Bronchial epithelial cell (primary cell): ENCODE measurements at regions not wholly inside any gene's neighbourhood (a gene's known extent, or its start where the extent isn't known, plus 50 kb on each side); places are given as distances from the start of the nearest gene placed in this dataset.

Experiments used
- DNase-seq: peaks from one replicate; pipeline ENCODE4 v3.0.0-alpha.2; 2010; ENCODE audit warnings: low read depth
- FAIRE-seq: peaks from 2 replicates; lab custom pipeline; 2011; peaks lifted over from hg19 to GRCh38; lab: Jason Lieb, UNC
- H3K27me3 ChIP-seq: 2 replicates; pipeline ENCODE4 v1.5.1; 2011; ENCODE audit warnings: low read length; ENCODE audit not compliant: control insufficient read depth, insufficient read depth
- H3K36me3 ChIP-seq: 2 replicates; pipeline ENCODE4 v1.5.1; 2011; ENCODE audit warnings: low read length; ENCODE audit not compliant: control insufficient read depth, insufficient read depth
- H3K4me3 ChIP-seq: 2 replicates; pipeline ENCODE4 v1.5.1; 2011; ENCODE audit warnings: mild to moderate bottlenecking, low read depth, low read length, control low read depth
- CTCF ChIP-seq: IDR thresholded peaks from 2 replicates; pipeline ENCODE4 v1.5.1; 2011; ENCODE audit warnings: mild to moderate bottlenecking, moderate library complexity, low read length, control low read depth, inconsistent platforms; ENCODE audit not compliant: insufficient read depth, severe bottlenecking

GRCh38 chr5:82480331-82480730 lies 202.2 kb upstream of the RPS23 start:
- no peak for TF ChIP-seq CTCF
- Histone ChIP-seq H3K36me3 (no peaks in the 10 kb centered on the region), H3K4me3 (no peak overlapping the region), H3K27me3 (no peaks in the 10 kb centered on the region)
- no peak for FAIRE-seq
- DNase-seq = no peak

- TF ChIP-seq CTCF = no peak
- no peaks in the 10 kb centered on the region for H3K36me3 ChIP-seq
- no peaks in the 10 kb centered on the region for H3K27me3 ChIP-seq
- FAIRE-seq (no peak), DNase-seq (no peak)
- H3K4me3 ChIP-seq = no peak overlapping the region
Observed at GRCh38 chr5:82476155-82476554, 198.0 kb upstream of the RPS23 start.

DNA sequence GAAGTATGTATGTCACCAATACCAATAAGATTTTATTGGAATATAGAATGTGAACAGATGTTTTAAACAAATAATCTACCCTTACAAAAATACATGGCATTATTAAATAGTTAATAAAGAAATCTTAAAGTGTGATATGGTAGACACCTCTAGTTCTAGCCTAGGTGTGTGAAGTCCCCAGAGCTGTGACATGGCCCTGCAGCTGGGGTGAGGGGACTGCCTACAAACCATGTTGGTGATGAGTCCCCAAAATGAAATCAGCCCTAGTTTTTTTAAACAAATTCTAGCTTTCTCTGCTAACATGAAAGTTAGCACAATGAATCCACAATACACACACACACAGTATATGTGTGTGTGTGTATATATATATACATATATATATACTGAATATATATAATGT lies 195.1 kb upstream of the RPS23 start:
- no peak overlapping the region for H3K4me3 ChIP-seq
- no peaks in the 10 kb centered on the region for H3K27me3 ChIP-seq
- no peak for DNase-seq
- no peak for TF ChIP-seq CTCF
- no peak for FAIRE-seq
- H3K36me3 ChIP-seq = no peaks in the 10 kb centered on the region

- no peak for TF ChIP-seq CTCF
- Histone ChIP-seq H3K4me3 (no peak overlapping the region), H3K36me3 (no peaks in the 10 kb centered on the region), H3K27me3 (no peaks in the 10 kb centered on the region)
- peak; percentile 10 for DNase-seq
- no peak for FAIRE-seq
Observed at GRCh38 chr5:82470185-82470994, 192.2 kb upstream of the RPS23 start.

- H3K27me3 ChIP-seq = no peaks in the 10 kb centered on the region
- DNase-seq = no peak
- H3K36me3 ChIP-seq = no peaks in the 10 kb centered on the region
Observed at GRCh38 chr5:82466986-82467561, 188.9 kb upstream of the RPS23 start.

More at GRCh38 chr5:82466986-82467561, 188.9 kb upstream of the RPS23 start:
- H3K4me3 ChIP-seq = no peak overlapping the region
- no peak for TF ChIP-seq CTCF
- FAIRE-seq = no peak
